Activated naive CD4-positive, alpha-beta T cell (primary cell): ENCODE measurements at regions not wholly inside any gene's neighbourhood (a gene's known extent, or its start where the extent isn't known, plus 50 kb on each side); places are given as distances from the start of the nearest gene placed in this dataset.
"Not testable (repeated sequence)": the region's sequence is repeated elsewhere in the genome, so short reads cannot be mapped to it uniquely, and the experiment has no call there.

ENCODE experiments used
- DNase-seq, 4 experiments: peaks; one replicate each; lab custom pipeline; 2025; lab: John Stamatoyannopoulos, UW

DNA sequence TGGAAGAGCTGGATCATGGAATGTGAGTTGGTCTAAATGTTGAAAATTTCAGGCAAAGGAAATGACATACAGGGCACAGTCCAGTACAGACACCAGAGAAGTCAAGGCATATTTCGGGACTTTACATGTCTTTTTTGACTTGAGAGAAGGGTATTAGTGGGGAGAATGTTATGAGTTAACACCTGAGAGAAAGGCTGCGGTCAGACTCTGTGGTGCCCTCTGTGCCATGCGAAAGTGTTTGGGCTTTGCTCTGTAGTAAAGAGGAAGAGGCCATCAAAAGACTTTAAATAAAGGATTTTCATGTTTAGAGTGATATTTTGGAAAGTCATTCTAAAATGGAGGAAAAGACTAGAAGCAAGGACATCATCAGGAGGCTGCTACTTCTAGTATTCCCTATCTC, 607.4 kb downstream of the CCSER2 start:
- DNase-seq = no peak

DNA sequence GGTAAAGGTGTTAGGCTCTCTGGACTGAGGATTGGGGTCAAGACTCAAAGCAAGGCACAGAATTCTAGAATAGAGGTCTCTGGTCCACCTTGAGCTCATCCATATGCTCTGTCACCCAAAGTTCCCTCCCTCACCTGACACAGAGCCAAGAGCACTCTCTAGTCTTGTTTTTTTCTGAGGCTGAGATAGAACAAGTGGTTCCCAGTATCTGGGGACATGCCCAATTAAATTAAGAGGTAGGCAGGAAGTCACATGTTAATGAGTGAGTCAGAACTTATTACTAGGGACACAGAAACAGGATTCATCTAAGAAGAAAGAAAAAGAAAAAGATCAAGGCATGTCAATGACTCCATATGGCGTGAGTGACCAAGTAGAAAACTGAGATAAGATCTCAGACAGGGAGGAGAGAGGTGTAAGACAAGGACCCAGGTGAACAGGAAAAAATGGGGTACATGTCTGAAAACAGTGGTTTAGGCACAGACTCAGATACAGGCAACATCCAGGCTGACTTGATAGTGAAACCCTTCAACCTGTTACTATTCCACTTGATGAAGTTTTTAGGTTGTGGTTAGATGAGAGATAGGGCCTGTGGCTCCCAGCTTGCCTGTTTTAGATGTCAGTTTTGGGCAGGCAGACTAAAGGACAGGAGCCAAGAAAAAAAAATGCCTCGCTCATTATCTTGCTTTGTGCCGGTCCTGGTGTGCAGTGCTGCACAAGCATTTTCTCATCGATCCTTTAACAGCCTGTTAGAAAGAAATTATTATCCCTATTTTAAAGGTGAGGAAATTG, 609.9 kb downstream of the CCSER2 start:
- DNase-seq = no peak

DNA sequence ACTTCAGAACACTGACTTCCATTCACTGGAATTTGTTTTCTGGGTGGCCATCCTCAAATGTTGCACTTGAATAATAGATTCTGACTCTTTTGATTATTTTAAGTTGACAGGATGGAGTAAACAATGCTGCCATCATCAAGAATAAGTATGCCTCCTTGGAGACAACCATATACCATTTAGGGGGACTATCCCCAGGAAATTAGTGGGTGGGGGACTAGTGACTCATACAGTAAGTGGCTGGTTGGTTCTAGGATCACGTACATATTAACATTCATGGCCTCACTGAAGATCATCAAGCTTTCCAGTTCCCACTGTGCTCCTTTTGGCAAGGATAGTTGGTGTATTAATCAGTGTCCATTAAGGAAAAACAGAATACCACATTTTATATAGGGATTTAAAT, 615.2 kb downstream of the CCSER2 start:
- DNase-seq = no peak

DNA sequence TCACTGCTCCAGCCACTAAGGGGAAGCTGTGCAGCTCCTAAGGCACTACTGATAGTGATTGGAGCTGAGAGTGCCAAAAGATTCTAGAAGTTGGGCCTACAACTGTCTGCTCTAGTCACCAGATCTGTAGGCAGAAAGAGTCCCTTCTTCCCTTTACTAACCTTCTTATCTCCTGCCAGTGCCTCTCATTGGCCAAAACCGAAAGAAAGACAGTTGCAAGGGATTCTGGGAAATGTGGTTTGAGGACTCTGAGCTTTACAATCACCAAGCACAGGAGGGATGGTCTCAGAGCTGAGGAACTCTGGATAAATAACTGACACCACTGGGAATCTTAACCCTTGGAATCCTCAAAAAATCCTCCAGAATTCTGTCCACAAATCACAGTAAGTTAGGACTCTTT, 615.8 kb downstream of the CCSER2 start:
- DNase-seq = no peak

DNA sequence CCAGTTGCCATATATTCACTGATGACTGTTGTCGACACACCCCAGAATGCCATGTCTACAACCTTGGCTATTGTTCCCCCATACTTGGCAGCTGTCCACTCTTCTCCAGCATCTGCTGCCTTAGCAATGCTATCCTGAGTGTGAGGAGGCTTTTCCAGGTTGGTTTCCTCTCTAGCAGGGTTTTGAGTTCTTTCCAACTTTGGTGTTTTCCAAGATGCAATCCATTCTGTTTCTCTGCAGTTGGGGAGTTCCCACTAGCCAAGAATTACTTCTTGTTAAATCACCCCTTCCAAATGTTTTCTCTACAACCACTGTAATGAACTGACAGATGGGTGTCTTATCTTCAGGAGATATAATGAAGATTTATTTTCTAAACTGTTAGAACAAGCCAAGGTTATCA, 617.4 kb downstream of the CCSER2 start:
- no peak for DNase-seq

DNA sequence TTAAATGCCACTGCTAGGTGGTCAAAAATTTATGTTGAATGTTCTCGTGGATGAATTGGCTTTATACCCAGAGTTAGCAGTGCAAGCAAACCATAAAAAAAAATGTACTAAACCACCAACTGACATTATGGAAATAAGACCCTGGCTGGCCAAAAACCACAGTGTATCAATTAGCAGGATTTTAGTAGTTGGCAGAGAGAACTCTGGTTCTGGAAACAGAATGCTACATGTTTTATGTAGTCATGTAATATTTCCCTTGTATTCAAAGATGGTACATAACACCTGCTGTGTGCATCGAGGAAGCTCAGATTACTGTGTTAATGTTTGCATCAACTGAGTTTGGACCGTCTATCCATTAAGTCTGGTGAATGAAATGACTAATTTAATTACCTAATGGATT, 618.5 kb downstream of the CCSER2 start:
- no peak for DNase-seq

DNA sequence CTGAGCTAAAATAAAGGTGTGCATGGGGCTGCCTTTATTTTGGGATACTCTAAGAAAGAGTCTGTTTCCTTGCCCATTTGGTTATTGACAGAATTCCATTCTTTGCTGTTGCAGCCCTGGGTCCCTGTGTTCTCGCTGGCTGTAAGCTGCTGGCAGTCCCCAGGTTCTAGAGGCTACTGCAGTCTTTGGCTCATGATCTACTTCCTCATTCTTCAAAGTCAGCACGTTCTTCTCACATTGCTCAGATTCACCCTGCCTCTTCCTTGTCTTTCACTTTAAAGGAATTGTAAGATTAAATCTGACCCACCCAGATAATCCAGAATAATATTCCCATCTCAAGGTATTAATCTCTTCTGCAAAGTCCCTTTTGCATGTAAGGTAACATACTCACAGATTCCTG, 620.3 kb downstream of the CCSER2 start:
- no peak for DNase-seq

DNA sequence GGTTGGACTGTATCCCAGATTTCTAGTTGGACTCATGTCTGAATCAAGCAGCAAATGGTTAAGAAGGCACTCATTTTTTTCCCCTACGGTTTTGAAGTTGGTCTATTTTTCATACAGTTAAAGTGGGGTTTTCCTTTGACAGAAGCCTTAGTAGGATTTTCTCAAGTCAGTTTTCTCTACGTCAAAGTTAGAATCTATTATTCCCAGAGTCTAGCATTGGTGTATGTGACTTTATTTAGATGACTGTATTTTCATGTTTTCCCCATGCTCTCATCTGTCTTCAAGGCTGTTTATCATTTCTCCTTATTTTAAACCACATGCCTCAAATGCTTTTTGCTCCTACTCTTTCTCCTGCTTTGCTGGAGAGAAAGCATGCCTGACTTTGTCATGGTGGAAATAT, 623.2 kb downstream of the CCSER2 start:
- DNase-seq = no peak

DNA sequence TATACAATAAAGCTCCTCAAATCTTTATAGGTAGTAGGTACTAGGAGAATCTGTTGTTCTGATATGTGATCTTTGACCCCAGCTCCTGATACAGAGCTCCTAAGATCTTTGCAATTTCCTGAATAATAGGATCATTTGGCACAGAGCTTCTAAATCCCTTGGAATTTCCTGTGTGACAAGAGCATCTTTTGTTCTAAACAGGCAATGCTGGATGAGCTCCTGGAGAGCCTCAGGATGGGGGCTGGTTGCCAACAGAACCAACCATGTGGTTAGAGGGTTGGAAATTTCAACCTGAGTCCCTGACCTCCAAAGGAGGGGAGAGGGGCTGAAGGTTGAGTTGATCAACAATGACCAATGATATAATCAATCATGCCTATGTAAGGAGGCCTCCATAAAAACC, 629.0 kb downstream of the CCSER2 start:
- no peak for DNase-seq

DNA sequence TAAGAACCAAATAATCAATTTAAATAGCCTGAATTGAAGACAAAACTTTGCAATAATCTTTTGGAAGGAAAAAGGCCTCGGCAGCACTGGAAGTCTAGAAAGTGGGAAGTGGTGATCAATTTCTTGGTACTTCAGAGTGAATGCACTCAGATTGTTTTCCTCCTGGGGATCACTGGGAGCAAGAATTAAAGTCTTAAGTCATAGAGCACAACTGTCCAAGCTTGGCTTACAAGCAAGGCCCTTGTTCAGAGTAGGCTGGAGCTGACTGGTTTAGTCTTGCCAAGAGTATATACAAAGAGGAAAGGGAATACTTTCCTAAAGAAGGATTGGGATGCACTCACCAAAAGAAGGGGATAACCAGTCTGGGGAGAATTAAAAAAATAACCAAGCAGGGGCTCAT, 637.1 kb downstream of the CCSER2 start:
- no peak for DNase-seq

DNA sequence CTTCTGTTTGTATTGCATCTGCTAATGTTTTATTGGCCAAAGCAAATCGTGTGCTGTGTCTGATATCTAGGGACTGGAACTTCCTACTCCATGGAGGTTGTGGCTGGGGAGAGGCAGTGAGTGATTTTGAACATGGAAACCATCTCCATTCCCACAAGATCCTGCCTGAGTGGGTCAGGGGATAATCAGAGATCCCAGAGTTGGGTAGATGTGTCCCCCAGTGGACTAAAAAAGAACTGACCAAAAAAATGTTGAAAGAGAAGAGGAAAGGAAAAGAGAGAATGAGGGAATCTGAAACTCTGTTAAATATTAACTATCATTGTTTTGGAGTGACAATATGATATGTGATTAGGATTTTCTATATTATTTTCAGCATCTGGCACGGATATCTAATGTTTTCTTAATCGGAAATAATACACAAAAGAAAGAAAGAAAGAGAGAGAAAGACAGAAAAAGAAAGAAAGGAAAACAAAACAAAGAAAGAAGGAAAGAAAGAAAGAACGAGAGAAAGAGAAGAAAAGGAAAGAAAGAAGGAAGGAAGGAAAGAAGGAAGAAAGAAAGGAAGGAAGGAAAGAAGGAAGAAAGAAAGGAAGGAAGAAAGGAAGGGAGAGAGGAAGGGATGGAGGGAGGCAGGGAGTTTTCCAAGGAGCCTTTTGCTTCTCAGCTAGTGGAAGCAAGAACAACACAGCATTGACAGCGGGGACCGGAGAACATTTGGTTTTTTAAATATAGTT, 638.5 kb downstream of the CCSER2 start:
- DNase-seq = no peak

DNA sequence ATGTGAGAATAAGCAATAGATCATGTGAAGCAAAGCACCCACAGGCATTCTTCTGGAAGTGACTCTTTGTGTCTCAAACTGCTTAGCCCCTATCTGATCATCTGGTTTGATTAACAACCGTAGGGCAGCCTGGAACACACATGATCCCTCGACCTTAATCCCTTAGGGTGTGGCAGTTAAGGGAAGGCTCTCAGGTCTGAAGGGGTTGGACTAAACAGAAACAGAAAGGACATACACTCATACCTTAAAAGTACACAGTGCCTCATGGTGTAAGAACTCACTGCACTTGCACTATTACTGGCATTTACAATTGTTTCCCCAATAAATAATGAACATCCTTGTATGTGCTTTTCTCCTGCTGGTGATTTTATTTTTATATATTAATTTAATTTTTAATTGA, 640.9 kb downstream of the CCSER2 start:
- not testable (repeated sequence) for DNase-seq

DNA sequence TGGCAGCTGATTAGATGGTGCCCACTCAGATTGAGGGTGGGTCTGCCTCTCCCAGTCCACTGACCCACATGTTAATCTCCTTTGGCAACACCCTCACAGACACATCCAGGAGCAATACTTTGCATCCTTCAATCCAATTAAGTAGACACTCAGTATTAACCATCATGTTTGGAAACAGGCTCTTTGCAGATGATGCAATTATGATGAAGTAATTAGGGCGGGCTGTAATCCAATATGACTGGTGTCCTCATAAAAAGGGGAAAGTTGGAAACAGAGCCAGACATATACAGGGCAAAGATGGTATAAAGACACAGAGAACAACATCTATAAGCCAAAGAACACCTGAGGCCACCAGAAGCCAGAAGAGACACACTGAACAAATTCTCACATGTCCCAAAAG, 658.6 kb downstream of the CCSER2 start:
- no peak for DNase-seq

DNA sequence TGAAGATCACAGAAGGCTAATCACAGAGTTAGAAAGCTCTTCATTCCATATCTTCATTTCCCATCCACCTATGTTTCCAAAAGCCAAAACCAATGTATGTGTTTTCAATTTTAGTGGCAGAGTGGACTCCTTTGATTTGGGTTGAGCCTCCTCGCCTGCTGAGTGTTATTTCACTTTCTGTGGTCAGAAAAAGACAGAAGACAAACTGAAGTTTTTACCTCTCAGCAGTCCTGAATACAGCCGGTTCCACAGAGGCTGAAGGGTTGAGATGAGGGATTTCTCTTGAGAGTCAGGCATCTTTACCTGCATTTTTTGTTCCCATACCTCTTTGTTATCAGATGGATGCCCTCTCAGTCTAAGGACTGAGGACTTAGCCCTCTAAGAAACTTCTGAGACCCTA, 659.6 kb downstream of the CCSER2 start:
- DNase-seq = no peak

DNA sequence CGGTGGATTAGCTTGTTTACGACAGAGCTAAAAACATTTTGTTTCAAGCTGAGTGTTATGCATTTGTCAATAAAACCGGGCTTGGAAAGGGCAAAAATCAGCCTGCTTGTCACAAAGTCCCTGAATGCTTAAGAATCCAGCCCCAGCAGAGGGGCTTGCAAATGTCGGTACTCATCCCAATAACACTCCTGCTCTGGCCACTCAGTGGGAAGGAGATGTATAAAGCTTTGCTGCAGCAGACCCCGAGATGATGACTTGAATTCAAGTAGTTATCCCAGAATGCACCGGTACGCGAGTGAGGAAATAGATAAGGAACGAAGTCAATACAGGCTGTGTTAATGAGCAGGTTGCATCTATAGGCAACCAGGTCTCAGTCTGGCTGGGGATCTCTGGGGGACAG, 662.3 kb downstream of the CCSER2 start:
- DNase-seq = no peak

DNA sequence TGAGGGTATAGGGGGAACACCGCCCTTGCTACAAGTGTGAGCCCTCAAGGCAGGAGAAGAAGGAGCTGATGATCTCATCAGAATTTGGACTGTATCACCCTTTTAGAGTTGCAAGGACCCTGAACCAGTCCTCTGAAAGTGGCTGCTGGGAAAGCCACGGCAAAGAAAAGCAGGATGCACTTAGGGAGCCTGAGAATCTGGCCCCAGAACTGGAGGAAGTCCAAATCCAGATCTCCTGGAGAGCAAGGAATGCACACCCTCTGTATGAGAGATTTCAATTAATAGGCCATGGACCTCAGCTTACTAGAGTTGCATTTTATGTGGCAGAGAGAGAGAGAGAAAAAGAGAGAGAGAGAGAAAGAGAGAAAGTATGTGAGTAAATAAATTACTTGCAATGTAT, 662.9 kb downstream of the CCSER2 start:
- DNase-seq = no peak

DNA sequence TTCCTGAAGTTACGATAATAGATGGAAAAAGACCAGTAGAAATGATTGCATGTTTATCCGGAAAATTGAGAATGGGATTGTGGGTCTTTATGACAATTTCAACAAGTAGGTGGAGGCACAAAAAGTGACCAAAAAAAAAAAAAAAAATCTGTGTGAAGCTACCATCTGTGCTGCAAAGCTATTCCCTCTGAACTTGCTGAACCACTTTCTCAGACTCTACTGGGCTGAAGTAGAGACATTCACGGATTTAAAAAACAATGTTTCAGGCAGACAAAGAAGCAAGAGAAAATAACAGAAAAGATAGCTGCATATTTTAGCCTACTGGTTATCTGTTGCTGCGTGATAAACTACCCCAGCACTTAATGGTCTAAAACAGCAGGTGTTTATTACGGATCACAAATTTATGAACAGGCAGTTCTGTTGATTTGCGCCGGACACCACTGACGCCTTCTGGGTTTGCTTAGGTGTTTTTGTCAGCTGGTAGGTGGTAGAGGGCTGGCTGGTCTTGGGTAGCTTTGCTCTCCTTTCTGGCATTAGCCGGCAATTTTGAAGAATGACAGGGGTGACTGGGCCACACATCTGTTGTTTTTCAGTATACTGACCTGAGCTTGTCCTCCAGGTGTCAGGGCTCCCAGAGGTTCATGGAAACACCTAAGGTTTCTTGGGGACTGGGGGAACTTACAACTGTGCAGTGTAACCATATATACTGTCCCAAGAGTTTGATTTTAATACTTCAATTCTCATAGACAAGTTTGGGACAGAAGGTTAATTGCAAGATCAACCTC, 665.1 kb downstream of the CCSER2 start:
- DNase-seq = no peak

DNA sequence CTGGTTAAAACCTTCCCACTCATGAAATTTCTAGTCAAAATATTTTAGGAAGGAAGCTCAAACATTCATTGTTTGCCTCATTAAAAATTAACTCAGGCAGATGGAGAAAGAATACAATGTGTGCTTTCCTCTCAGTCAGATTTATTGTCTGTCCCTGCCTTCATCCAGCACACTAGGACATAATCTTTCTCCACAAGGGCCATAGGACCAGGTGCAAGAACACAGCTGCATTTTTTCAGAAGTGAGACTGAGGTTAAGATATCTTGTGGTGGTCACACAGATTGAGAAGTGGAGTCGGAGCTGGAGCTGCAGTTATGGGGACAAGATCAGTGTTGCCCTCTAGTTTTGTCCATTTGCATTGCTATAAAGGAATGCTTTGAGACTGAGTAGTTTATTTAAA, 666.3 kb downstream of the CCSER2 start:
- DNase-seq = no peak

DNA sequence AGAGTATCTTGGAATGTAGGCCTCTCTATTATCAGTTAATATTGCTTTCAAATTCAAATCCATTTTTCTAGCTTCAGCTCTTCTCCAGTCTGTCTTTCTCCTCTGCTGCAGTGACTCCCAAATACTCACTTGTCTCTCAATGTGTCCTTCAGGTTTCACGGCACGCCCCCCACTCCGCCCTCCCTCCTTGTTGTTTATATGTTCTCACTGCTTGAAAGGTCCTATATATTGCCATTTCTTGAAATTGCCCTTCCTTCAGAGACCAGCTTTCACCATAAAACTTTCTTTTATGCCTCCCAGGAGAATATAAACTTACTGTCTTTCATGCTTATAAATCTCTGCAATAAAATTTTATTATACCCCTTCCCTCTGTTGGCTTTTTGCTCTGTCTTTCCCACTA, 668.2 kb downstream of the CCSER2 start:
- DNase-seq = no peak

DNA sequence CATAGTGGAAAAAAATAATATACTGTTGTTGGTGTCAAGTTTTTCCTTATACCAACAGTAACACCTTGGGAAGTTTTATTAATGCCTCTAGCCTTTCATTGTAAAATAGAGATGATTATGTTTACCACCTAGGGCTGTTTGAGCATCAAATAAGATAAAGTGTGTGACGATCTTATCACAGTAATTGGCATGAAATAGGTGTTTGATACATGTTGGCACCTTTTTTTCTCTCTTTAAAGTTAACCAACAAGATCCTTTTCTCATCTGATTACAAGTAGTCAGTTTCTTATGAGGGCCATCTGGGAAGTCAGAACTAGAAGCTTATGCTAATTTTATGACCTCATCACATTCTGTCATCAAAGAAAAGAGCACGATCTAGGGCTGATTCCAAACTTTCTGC, 669.5 kb downstream of the CCSER2 start:
- DNase-seq = no peak

DNA sequence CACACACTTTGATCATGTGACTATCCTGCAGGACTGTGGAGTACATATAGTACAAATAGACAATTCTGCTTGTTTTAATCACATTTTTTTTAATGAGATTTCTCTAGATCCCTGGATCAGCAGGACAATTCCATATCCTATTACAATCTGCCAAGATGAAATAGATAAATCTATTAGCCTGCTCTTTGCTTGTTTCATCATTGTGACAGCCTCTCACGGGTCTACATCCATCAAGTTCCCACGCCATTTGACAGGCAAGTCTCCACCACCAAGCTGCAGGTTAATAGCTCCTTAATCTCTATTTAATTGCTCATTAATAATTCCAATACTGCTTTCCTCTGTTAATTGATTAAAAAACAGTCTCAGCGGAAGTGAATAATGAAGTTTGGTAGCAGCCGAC, 671.5 kb downstream of the CCSER2 start:
- DNase-seq = no peak

DNA sequence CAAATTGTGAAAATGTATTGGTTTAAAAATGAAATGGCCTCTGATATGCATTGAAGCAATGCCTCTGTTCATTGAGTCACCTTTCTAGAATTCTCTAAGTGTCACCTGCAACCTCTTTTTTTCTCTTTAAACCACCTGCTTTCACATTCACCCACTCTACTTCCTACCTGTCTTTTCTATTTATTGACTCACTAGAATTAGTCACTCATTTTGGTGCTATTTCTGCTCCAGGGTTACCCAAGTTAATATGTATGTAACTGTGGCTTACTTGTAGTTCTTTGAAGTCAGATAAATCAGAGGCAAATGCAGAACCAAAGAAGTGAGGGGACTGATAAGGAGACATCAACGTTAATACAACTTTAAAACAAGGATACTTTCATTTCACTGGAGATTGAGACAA, 674.7 kb downstream of the CCSER2 start:
- no peak for DNase-seq
